ENCODE measurements at regions not wholly inside any gene's neighbourhood (a gene's known extent, or its start where the extent isn't known, plus 50 kb on each side); places are given as distances from the start of the nearest gene placed in this dataset.

GRCh38 chr6:14913931-14914330 is 331.9 kb upstream of the JARID2 start:
- Histone ChIP-seq H3K9me3 (no peaks in the 10 kb centered on the region), H3K4me1 (peaks cover 4 to 12% (median 7%) of the 10 kb centered on the region in 4 donors), H3K36me3 (no peaks in the 10 kb centered on the region), H3K27ac (no peak overlapping the region), H3K27me3 (no peaks in the 10 kb centered on the region), H3K4me3 (no peak overlapping the region)
- 84 to 85% methylated on average over 2 of the region's 2 CpGs for WGBS, 2 donors
- DNase-seq (no peak), ATAC-seq (ENCODE audit: low FRiP score in 2 of 2) (no peak)
- no peak for TF ChIP-seq EP300 (IDR thresholded peaks at IDR 0.05)
- TF ChIP-seq POLR2AphosphoS5 (IDR thresholded peaks at IDR 0.05) = no peak
- TF ChIP-seq POLR2A (IDR thresholded peaks at IDR 0.05) = no peak
- TF ChIP-seq, protein P1, sequence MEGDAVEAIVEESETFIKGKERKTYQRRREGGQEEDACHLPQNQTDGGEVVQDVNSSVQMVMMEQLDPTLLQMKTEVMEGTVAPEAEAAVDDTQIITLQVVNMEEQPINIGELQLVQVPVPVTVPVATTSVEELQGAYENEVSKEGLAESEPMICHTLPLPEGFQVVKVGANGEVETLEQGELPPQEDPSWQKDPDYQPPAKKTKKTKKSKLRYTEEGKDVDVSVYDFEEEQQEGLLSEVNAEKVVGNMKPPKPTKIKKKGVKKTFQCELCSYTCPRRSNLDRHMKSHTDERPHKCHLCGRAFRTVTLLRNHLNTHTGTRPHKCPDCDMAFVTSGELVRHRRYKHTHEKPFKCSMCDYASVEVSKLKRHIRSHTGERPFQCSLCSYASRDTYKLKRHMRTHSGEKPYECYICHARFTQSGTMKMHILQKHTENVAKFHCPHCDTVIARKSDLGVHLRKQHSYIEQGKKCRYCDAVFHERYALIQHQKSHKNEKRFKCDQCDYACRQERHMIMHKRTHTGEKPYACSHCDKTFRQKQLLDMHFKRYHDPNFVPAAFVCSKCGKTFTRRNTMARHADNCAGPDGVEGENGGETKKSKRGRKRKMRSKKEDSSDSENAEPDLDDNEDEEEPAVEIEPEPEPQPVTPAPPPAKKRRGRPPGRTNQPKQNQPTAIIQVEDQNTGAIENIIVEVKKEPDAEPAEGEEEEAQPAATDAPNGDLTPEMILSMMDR (IDR thresholded peaks at IDR 0.05) = no peak

- no peak for ATAC-seq (ENCODE audit: low FRiP score in 2 of 2)
- TF ChIP-seq EP300 (IDR thresholded peaks at IDR 0.05) (no peak), POLR2AphosphoS5 (IDR thresholded peaks at IDR 0.05) (no peak), POLR2A (IDR thresholded peaks at IDR 0.05) (no peak)
- TF ChIP-seq, protein P1 (IDR thresholded peaks at IDR 0.05) = no peak
- Histone ChIP-seq H3K4me1 (peaks cover under 1 to 9% (median 4%) of the 10 kb centered on the region in 4 donors), H3K4me3 (no peak overlapping the region), H3K27ac (no peak overlapping the region), H3K9me3 (no peaks in the 10 kb centered on the region), H3K27me3 (no peaks in the 10 kb centered on the region), H3K36me3 (no peaks in the 10 kb centered on the region)
- peak in 1 of 2 donors; percentile 71 for DNase-seq
- WGBS, 2 donors = 96 to 100% methylated on average over 7 to 25 of the region's 36 CpGs
These were observed 329.7 kb upstream of the JARID2 start for GRCh38 chr6:14915888-14916832.

DNA sequence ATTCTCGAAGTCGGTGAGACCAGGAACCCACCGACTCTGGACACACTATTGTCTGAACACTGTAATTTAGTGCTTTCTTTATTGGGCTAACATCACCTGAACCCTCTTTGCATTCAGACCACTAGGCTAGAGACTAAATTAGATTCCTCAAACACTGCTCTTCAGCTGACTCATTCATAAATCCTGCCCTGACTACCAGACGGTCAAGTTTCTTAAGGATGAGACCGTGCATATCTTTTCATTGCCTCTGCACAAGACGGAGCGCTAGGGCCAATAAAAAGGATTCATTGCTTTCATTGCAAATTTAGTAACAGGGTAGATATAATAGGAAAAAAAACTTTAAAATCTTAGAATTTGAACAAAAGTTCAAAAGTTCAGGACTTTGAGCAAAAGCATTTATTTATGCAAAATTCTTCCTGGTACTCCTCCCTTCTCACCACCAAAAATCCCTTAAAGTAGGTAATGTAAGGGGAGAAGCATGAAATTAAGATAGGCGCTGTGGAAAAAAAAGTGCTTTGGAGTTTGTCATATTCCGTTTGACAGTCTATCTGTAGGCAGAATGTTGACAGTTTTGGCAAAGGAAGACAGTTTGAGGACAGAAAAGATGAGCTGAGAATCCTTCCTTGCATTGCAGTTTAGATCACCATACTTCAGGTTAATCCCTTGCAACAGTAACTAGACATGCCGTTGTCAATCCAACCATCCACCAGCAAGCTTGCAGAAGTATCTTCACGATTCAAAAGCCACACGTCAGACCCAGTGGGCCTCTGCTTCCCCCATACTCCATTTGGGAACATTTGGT is 328.6 kb upstream of the JARID2 start:
- Histone ChIP-seq H3K36me3 (no peaks in the 10 kb centered on the region), H3K9me3 (no peaks in the 10 kb centered on the region), H3K27me3 (no peaks in the 10 kb centered on the region), H3K4me3 (no peak overlapping the region), H3K4me1 (peaks cover 6 to 15% (median 11%) of the 10 kb centered on the region in 4 donors), H3K27ac (no peak overlapping the region)
- no peak for ATAC-seq (ENCODE audit: low FRiP score in 2 of 2)
- no peak for DNase-seq
- TF ChIP-seq EP300 (IDR thresholded peaks at IDR 0.05) (no peak), POLR2AphosphoS5 (IDR thresholded peaks at IDR 0.05) (no peak), POLR2A (IDR thresholded peaks at IDR 0.05) (no peak)
- TF ChIP-seq, protein P1 (IDR thresholded peaks at IDR 0.05) = no peak
- 81 to 87% methylated on average over 12 of the region's 12 CpGs for WGBS, 2 donors

DNA sequence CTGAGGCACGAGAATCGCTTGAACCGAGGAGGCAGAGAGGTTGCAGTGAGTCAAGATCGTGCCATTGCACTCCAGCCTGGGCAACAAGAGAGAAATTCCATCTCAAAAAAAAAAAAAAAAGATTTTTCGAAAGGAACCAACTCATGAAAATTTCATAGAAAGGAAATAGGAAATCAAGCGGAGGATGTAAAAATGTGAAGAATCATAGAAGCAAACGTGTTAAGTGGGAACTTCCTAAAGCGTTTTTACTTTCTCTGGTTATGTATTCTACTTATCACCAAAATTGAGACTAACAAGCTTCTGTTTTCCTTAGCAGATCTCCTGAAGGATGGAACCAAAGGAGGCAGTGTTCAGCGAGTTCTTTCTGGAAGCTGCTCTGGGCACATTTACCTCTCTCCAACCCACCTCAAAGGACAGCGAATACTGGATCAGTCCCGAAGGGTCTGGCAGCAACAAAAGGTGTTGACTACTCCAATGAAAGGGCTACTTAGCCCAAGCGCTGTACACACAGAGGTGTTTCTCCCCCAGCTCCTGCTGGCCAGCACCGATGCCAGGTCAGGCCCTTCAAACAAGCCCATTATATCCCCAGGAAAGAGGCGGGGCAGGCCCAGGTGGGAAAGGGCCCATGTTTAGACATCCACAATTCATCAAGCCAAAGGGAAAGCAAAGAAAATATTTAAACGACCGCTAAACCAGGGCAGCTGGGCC is 327.5 kb upstream of the JARID2 start:
- Histone ChIP-seq H3K27me3 (no peaks in the 10 kb centered on the region), H3K27ac (no peak overlapping the region), H3K4me1 (peaks cover 6 to 15% (median 11%) of the 10 kb centered on the region in 4 donors), H3K36me3 (no peaks in the 10 kb centered on the region), H3K4me3 (no peak overlapping the region), H3K9me3 (no peaks in the 10 kb centered on the region)
- ATAC-seq (ENCODE audit: low FRiP score in 2 of 2) = no peak
- TF ChIP-seq, protein P1 (IDR thresholded peaks at IDR 0.05) = no peak
- TF ChIP-seq POLR2AphosphoS5 (IDR thresholded peaks at IDR 0.05) = no peak
- no peak for TF ChIP-seq POLR2A (IDR thresholded peaks at IDR 0.05)
- TF ChIP-seq EP300 (IDR thresholded peaks at IDR 0.05) = no peak
- DNase-seq = no peak
- WGBS, 2 donors = 81 to 84% methylated on average over 16 of the region's 16 CpGs

Measured in upper lobe of left lung (tissue), 6 donors.